GM23338 (cell line): ENCODE measurements at regions not wholly inside any gene's neighbourhood (a gene's known extent, or its start where the extent isn't known, plus 50 kb on each side); places are given as distances from the start of the nearest gene placed in this dataset.

Source experiments
- CREB1 ChIP-seq: fragments of 250-450 bp; sonication (Bioruptor Pico); IDR thresholded peaks from 2 replicates; pipeline ENCODE4 v1.5.0; 2020; ENCODE audit warnings: low read depth, mild to moderate bottlenecking, moderate library complexity
- CTCF ChIP-seq, 2 experiments: fragments of 200-600 bp in 1 of 2; sonication (generic) in 1 of 2; conservative IDR thresholded peaks; 2 replicates each; pipeline versions ENCODE4 v1.5.1 to v1.6.1; 2016 to 2017; ENCODE audit warnings: antibody characterized with exemption in 2 of 2, low read depth in 2 of 2, mild to moderate bottlenecking in 2 of 2, moderate library complexity in 1 of 2
- EZH2 ChIP-seq: fragments of 200-600 bp; sonication (generic); IDR thresholded peaks from one replicate; pipeline ENCODE4 v1.8.0; 2017; ENCODE audit warnings: antibody characterized with exemption, mild to moderate bottlenecking, low read depth; ENCODE audit not compliant: unreplicated experiment
- POLR2AphosphoS5 ChIP-seq: IDR thresholded peaks from 2 replicates; pipeline ENCODE4 v1.6.1; 2016; ENCODE audit warnings: antibody characterized with exemption, low read depth
- REST ChIP-seq: IDR thresholded peaks from one replicate; pipeline ENCODE4 v1.6.1; 2018; ENCODE audit warnings: antibody characterized with exemption; ENCODE audit not compliant: unreplicated experiment
- STAT1 ChIP-seq: IDR thresholded peaks from one replicate; pipeline ENCODE4 v1.6.1; 2016; ENCODE audit warnings: antibody characterized with exemption; ENCODE audit not compliant: unreplicated experiment
- ZNF462 ChIP-seq: fragments of 250-450 bp; sonication (Bioruptor Pico); IDR thresholded peaks from 2 replicates; pipeline ENCODE4 v1.5.0; 2020; ENCODE audit warnings: mild to moderate bottlenecking, moderate library complexity

- no peak for TF ChIP-seq ZNF462 (CRISPR knock-in tag)
- TF ChIP-seq EZH2: no peak
- TF ChIP-seq CTCF (conservative IDR thresholded peaks at IDR 0.05; ENCODE audit: low read depth in 2 of 2): no peak
- TF ChIP-seq REST: no peak
- TF ChIP-seq POLR2AphosphoS5: no peak
- no peak for TF ChIP-seq STAT1
- TF ChIP-seq CREB1 (CRISPR knock-in tag): no peak
These were observed 204.5 kb downstream of the CSNK2A3 start (continued) for GRCh38 chr11:11148596-11148995.
